ELF-1 (cell line): ENCODE measurements at regions not wholly inside any gene's neighbourhood (a gene's known extent, or its start where the extent isn't known, plus 50 kb on each side); places are given as distances from the start of the nearest gene placed in this dataset.
A peak's percentile ranks its signal among the peaks of the same experiment; 100 is the strongest.
"Not testable (repeated sequence)": the region's sequence is repeated elsewhere in the genome, so short reads cannot be mapped to it uniquely, and the experiment has no call there.

Experiments
- DNase-seq: peaks from one replicate; pipeline ENCODE4 v3.0.0-alpha.2; 2016; ENCODE audit warnings: low read depth, low spot score

DNA sequence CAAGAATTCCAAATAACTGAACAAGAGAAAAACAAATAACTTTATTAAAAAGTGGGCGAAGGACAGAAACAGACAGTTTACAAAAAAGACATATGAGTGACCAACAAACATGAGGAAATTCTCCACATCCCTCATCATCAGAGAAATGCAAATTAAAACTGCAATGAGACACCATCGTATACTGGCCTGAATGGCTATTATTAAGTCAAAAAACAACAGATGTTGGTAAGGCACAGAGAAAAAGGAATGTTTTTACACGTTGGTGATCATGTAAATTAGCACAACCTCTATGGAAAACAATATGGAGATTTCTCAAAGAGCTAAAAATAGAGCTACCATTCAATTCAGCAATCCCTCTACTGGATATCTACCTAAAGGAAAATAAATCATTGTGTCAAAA is 1260.4 kb upstream of the ALCAM start:
- no peak for DNase-seq

DNA sequence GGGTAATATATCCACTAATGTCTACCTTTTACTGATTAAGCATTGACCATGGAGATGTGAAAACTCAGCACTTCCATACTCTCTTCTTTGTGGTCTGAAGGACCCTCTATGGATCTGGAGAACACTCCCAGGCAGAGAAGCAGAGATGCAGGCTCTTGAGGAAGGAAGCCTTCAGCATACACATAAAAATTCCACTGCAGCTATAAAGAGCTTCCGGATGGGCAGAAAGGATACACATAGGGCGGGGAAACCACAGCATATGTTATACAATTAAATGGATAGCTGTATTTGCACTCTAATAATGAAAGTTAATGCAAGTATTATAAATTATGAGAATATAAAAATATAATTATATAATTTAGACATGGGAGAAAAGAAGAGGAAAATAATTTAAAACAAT is 1258.2 kb upstream of the ALCAM start:
- DNase-seq: no peak

DNA sequence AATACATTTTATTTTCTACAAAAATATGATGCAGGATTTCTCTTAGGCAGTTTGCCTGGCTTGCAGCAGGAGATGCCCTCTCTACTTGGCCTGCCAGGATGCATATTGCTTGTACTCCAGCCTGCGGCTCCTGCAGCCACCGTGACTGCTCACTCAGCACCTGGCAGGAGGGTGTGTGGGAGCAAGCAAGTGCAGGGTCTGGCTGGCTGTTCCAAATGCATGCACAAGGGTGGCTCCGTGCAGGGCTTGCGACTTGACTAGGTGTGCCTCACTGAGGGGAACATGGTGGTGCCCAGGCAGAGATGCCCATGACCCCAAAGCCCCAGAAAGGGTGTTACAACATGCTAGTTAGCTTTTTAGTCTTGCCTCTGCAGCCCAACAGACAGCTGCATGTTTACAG is 1240.2 kb upstream of the ALCAM start:
- no peak for DNase-seq

DNA sequence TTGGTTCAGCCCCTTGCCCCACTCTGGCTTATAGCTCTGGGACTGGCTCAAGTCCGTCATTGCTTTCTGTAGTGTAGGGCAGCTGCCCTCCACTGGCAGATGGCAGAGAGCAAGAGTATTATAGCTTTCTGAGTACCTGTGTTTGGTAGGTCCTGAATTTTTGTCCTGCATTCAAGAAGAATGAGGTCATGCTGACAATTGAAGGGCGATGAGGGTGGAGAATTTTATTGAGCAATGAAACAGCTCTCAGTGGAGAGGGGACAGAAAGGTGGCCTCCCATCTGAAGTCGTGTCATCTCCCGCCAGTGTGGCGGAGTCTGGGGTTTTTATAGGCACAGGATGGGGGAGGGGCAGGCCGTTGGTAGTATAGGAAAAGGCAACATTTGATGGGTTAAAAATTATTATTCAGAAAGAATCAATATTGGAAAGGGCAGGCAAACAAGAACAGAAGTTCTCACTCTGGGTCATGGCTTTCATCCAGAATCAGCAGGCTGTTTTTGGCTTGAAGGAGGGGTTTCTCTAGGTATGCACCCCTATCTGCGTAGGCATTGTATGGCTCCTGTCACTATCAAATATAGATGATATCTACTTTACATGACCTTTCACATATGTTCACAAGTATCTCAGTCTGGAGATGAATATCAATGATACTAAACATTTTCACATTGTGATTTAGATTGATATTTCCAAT is 1239.7 kb upstream of the ALCAM start:
- DNase-seq: no peak

DNA sequence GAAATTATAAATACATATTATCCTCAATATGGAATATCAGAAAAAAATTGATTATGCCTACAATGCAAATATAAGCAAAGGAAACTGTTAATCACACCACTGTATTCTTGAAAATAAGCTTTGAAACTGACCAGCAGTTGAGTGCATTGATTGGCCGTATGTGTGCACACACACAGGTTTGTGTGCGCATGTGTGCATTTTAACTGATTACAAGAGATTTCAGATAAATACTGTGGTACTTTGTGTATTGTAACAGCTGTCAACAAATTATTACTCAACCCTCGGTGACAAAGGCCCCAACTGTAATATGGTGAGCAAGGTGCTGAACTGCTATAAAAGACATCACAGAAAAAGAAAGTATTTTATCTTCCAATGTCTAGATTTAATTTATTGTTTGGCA is 1238.9 kb upstream of the ALCAM start:
- DNase-seq: no peak

DNA sequence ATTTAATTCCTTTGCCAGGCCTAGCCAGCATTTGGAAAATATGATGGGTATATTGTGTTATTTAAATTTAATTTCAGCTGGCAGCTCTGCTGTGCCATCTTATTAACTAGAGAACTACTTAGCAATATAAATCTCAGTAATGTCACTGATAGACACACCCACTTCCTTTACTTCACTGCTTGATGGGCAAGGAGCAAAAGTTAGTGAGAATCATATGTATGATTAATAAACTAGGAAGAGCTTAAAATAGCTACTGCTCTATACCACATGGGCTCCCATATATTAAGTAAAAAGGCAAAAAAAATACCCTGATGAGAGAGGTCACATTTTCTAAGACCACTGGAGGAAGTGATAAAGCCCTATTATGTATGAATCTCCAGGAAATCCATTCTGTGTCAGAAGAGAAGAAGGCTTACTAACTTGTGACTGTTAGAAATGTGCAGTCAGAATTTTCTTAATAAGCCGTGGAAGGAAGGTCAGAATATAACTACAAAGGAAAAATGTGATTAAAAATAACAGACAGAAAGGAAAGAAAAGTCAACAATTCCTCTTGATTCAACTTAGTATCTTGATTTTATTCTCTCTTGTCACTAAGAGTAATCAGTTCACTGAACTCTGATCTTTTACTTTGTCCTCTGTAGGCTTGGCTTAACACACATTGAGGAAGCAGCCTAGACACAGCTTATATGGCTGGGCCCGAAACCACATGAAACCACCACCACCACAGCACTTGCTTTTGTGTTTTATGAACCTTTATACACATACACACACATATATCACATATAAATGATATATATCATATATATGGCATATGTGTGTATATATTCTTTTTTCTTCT is 1233.9 kb upstream of the ALCAM start:
- no peak for DNase-seq

DNA sequence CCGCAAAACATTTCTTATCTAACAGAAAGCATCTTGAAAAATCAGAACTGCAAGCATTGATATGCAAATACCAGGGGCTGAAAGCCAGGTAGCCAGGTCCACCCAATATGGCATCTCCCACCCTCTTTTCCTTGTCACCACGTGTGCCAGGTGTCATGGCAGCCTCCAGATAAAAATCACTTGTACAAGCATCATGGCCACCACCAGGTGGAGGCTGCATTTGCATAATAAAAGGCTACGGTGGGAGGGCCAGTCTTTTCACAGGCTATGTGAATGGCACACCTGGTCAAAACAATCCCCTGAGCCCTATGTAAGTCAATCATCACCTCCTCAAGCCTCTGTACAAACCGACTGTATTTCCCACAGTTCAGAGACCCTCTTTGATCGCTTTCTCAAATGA is 1233.1 kb upstream of the ALCAM start:
- DNase-seq: peak; percentile 53

DNA sequence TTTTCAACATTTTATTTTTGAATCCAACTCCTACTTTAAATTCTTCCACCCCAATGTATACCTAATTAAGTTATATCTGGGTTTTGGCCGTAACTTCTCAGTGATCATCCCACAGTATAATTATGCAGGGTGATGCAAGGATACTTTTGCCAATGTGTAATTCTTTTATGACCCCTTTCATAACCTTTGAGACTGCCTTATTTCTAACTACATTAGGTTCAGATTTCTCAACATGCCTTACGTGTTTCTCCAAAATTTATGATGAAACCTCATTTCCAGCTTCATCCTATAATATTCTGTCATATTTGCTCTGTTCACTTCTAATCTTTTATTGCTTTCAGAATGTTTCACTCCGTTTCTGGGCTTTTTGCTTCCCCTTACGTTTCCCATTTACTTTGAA is 1229.6 kb upstream of the ALCAM start:
- DNase-seq: no peak

DNA sequence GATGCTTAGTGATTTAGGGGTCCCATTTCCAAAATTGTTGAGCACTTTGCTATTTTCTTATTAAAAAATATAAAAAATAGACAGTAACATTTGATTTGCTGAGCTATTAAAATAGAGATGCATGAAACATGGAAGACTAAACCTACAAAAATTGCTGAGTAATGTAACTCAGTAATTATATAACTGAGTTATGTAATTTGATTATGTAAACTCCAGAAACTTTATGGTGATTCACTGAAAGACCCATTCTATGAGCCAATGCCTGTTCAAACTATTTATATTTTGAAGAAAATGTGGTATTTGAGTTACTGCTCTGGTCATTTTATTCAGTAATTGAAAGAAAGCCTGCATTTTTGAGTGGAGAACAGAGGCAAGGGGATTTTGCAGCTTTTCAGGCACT is 1221.5 kb upstream of the ALCAM start:
- no peak for DNase-seq

DNA sequence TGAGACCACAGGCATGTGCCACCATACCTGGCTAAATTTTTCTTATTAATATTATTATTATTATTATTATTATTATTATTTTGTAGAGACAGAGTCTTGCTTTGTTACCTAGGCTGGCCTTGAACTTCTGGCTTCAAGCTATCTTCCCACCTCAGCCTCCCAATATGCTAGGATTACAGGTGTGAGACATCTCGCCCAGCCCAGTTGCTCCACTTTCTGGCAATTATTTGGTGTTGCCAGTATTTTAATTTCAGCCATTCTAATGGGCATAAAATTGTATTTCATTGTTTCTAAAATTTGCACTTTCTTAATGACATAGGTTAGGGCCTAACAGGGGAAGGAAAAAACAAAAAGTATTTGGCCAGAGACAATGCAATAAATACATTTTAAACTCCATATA is 1217.6 kb upstream of the ALCAM start:
- no peak for DNase-seq

DNA sequence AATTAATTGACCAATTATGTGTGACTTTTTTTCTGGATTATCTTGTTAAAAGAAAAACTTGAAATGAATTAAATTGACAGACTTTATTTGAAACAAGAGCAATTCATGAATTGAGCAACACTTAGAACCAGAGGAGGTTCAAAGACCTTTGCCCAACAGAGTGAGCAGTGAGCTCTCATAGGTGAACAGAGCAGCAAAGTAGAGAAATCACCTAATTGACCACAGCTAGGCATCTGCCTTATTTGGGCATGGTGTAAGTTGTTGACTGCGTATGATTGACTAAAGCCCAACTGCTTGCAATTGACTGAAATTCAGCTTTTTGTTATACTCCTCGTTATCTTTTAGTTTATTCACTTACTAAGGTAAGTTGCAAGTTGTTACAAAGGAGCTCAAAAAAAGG is 1216.0 kb upstream of the ALCAM start:
- no peak for DNase-seq

DNA sequence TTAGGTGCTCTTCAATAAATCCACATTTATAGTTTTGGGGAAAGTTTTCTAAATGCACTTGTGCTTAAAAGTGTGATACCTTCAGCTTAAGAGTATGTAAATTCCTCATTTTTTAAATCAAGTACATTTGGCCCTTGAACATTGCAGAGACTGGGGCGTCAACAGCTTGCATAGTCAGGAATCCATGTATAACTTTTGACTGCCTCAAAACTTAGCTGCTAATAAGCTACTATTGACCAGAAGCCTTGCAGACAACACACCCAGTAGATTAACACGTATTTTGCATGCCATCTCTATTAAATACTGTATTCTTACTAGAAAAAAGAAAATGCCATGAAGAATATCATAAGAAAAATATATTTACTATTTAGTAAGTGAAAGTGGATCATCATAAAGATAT is 1211.8 kb upstream of the ALCAM start:
- no peak for DNase-seq

DNA sequence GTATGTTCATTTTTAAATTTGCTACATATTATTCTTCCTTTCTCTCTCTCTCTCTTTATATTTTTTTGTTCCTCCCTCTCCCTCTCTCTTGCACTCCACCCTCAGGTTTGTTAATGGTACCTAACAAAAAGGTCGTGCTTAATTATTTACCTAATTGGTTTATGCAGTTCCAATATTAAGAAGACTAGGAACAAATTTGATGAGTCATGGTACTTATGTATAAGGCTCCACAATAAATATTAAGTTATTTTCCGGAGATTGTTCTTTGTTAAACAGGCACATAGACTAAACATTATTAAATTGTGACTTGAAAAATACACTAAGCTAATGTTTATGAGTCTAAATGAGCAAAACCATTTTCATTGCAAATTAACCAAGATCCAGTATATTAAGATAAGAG is 1200.8 kb upstream of the ALCAM start:
- no peak for DNase-seq

DNA sequence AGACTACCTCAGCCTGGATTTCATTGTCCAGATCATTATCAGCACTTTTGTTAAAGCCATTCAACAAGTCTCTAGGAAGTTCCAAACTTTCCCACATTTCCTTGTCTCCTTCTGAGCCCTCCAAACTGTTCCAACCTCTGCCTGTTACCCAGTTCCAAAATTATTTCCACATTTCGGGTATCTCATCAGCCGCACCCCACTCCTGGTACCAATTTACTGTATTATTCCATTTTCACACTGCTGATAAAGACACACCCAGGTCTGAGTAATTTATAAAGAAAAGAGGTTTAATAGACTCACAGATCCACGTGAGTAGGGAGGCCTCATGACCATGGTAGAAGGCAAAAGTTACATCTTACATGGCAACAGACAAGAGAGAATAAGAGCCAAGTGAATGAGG is 1198.3 kb upstream of the ALCAM start:
- no peak for DNase-seq

DNA sequence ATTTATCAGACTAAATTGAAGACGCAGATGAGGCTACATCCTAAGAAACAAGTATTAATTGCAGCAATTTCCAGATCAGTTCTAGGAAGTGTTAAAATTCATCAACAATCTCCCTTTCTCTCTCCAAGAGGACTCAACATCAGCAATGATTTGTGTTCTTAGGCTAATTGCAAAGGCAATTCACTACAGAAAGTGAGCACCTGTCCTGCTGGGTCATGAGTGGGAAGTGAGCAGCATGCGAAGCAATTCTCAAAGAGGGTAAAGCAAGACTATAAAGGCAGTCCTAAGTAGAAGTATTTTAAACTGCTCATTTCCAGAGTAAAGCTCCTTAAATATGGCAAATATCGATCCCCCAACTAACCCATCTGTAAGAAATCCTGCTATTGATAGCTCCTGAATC is 1191.0 kb upstream of the ALCAM start:
- no peak for DNase-seq

DNA sequence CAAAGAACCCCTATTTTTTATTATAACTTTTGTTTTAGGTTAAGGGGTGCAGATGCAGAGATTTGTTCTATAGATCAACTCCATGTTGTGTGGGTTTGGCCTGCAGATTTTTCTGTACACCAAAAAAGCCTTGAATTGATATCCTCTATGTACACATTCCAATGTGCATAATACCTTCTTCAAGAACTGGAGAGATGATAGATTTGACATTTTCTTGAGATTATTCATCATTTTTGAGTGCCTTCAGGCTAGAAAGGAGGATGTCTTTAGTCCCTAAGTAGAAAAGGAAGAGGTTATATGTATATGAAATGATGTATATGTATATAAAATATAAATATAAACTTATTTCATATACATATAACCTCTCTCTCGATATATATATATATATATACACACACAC is 1190.0 kb upstream of the ALCAM start:
- DNase-seq: no peak

DNA sequence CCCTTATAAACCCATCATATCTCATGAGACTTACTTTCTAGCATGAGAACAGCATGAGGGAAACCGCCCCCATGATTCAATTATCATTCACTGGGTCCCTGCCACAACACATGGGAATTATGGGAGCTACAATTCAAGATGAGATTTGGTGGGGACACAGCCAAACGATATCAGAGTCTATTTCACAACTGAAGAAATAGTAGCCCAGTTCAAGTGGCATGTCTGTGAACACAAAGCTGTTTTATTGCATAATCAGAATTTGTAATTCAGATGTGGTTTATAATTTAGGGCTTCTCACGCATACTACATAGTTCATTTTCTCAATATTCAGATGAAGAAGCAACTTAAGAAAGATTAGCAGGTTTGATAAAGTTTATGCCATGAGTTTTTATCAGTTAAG is 1188.0 kb upstream of the ALCAM start:
- no peak for DNase-seq

DNA sequence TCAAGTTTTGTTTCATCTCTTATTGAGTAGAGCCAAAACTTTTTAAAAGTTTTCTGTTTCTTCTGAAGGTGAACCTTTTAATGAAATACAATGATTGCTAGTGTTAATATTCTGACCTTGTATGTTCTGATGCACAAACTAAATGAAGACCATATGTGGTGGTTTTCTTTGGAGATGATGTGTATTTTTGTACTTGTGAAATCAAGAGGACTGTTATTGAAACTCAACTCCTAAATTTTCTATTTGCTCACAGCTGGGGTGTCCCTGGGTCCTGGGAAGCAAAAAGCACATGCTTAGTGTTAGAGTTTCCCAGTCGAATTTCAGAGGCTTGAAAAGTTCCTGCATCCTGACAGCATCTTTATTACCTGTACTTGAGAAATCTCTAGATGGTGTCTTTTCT is 1185.8 kb upstream of the ALCAM start:
- DNase-seq: no peak

DNA sequence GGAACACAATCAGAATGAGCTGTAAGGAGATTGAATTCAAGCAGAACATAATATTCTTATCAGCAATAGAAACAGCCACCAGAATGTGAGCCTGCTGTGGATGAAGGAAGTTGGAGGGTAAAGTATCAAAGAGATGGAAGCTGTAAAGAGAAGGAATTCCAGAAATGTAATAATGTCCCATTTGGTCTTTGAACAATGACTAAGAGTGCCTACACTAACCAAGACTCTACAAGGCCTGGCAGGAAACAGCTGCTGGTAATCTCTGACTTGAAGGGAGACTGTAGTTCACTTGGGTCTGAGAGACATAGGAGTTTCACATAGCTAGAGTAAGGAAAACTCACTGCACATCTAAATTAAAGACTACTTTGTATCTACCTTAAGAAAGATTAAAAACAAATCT is 1176.0 kb upstream of the ALCAM start:
- peak; percentile 13 for DNase-seq

DNA sequence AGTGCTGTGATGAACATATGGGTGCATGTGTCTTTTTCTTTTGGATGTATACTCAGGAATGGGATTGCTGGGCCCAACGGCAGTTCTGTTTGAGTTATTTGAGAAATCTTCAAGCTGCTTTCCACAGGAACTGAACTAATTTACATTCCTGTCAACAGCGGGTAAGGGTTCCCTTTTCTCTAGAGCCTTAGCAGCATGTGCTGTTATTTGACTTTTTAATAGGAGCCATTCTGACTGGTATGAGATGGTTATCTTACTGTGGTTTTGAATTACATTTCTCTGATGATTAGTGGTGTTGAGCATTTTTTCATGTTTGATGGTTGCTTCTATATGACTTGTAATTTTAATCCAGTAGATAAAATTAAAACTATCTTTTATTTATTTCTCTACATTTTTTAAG is 1168.6 kb upstream of the ALCAM start:
- DNase-seq: no peak

DNA sequence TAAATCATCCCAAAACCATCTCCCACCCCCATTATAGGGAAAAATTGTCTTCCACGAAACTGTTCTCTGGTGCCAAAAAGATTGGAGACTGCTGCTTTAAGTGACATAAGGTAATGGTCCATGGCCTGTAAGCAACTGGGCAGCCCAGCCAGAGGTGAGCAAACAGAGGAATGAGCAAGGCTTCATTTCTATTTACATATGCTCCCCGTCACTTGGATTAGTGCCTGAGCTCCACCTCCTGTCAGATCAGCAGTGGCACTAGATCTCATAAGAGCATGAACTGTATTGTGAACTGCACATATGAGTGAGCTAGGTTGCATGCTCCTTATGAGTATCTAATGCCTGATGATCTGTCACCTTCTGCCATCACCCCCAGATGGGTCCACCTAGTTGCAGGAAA is 1159.8 kb upstream of the ALCAM start:
- no peak for DNase-seq

DNA sequence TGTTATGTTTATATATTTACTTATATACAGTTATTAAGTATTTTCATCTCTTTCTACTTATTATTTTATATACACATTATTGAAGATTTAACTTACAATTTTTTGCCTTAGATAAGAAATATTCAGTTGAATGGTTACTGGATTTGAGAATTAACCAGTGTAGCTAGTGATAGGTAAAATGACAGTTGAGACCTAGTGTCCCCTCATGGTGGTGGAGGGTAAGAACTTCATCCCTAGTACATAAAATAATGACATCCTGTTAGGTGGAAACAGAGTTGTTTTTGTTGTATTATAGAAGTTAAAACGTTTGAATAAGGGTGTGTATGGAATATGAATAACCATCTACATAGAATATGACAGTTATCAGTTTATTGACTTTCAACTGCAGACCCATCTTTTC is 1152.4 kb upstream of the ALCAM start:
- no peak for DNase-seq

DNA sequence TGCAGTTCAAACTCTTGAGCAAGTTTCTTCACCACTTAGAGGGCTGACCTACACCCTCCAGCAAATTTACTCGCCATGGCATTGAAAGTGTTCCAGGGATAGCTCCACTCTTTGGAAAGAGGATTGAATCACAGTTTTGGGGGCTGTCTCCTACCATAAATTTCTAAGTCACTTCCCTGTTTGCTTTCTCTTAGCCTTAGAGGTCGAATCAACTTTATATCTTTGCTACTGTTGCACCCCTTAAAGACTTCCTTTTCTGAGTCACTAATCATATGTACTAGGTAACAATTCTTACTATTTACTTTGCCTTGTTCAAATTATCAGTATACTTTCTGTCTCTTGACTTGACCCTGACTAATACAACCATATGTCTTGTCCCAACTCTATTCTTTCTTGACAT is 1151.8 kb upstream of the ALCAM start:
- DNase-seq: no peak

DNA sequence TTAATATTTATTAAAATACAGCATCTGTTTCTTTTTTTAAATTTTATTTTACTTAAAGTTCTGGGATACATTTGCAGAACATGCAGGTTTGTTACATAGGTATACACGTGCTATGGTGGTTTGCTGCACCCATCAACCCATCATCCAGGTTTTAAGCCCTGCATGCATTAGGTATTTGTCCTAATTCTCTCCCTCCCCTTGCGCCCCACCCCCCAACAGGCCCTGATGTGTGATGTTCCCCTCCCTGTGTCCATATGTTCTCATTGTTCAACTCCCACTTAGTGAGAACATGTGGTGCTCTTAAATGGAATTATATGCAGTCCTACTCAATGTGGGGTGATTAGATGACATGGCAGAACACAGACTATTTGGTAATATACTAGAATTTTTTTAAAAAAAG is 1147.7 kb upstream of the ALCAM start:
- not testable (repeated sequence) for DNase-seq
